Peyer's patch (tissue), 4 donors: ENCODE measurements at regions not wholly inside any gene's neighbourhood (a gene's known extent, or its start where the extent isn't known, plus 50 kb on each side); places are given as distances from the start of the nearest gene placed in this dataset.

Experiments
- CTCF ChIP-seq, 6 experiments: fragments of 450-650 bp in 4 of 6; fragments of 200-600 bp in 2 of 6; sonication (generic) in 1 of 6; IDR thresholded peaks; one replicate each; pipeline ENCODE4 v1.5.1; 2017 to 2019; ENCODE audit warnings: antibody characterized with exemption in 6 of 6, mild to moderate bottlenecking in 3 of 6, moderate library complexity in 1 of 6
- POLR2A ChIP-seq, 2 donors: fragments of 450-650 bp; IDR thresholded peaks; one replicate each; pipeline ENCODE4 v1.5.1; 2017; ENCODE audit warnings: antibody characterized with exemption in 2 of 2, mild to moderate bottlenecking in 2 of 2, moderate library complexity in 2 of 2

DNA sequence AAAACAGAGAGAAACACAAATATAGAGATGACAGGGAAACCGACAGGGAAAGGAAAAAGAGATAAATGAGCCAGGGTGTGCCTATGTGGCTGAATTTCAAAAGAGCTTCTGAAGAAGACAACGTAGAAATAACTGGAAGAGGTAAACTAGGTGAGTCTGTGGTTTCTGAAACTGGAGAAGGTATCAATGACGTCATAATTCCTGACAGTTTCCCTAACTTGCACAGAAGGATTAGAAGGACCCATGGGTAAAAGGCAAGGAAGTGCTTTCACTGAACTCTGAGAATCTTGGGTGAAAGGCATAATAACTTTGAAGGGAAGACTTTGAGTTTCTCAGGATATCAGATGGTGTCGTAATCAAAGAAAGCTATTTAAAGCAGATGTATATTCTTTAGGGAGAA lies 790.8 kb upstream of the NUDT12 start:
- TF ChIP-seq CTCF (IDR thresholded peaks at IDR 0.05) (no peak), POLR2A (IDR thresholded peaks at IDR 0.05) (no peak)
